ENCODE measurements at regions not wholly inside any gene's neighbourhood (a gene's known extent, or its start where the extent isn't known, plus 50 kb on each side); places are given as distances from the start of the nearest gene placed in this dataset.

DNA sequence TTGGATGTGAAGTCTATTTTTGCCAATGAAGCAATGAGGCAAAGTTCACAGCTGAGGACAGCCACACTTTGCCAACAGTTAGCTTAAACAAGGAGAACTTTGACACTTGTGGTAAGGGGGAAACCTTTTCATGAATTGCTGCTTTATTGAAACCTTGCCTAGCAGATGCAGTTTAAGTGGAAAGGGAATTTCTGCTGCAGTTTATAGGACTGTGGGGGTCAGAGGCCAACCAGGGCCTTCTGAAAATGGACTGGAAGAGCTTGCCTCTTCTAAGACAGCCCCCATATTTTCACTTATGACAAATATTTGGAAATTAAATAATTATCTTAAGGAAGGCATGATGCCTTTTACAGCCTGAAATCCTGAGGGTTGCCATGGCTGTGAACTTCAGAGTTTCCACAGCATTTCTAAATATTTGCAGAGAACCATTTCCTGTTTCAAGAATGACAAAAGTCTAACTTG is 550.3 kb downstream of the RAB28 start:
- Histone ChIP-seq H3K9me3 (no peaks in the 10 kb centered on the region), H3K27me3 (no peaks in the 10 kb centered on the region), H3K36me3 (no peaks in the 10 kb centered on the region), H3K4me3 (no peak overlapping the region), H3K27ac (no peak overlapping the region), H3K4me1 (no peaks in the 10 kb centered on the region)
- DNase-seq (no peak), ATAC-seq (no peak)
- TF ChIP-seq, protein P1, sequence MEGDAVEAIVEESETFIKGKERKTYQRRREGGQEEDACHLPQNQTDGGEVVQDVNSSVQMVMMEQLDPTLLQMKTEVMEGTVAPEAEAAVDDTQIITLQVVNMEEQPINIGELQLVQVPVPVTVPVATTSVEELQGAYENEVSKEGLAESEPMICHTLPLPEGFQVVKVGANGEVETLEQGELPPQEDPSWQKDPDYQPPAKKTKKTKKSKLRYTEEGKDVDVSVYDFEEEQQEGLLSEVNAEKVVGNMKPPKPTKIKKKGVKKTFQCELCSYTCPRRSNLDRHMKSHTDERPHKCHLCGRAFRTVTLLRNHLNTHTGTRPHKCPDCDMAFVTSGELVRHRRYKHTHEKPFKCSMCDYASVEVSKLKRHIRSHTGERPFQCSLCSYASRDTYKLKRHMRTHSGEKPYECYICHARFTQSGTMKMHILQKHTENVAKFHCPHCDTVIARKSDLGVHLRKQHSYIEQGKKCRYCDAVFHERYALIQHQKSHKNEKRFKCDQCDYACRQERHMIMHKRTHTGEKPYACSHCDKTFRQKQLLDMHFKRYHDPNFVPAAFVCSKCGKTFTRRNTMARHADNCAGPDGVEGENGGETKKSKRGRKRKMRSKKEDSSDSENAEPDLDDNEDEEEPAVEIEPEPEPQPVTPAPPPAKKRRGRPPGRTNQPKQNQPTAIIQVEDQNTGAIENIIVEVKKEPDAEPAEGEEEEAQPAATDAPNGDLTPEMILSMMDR (IDR thresholded peaks at IDR 0.05), result no peak
- intact Hi-C loops (cut with DNase I), result no loop called here

DNA sequence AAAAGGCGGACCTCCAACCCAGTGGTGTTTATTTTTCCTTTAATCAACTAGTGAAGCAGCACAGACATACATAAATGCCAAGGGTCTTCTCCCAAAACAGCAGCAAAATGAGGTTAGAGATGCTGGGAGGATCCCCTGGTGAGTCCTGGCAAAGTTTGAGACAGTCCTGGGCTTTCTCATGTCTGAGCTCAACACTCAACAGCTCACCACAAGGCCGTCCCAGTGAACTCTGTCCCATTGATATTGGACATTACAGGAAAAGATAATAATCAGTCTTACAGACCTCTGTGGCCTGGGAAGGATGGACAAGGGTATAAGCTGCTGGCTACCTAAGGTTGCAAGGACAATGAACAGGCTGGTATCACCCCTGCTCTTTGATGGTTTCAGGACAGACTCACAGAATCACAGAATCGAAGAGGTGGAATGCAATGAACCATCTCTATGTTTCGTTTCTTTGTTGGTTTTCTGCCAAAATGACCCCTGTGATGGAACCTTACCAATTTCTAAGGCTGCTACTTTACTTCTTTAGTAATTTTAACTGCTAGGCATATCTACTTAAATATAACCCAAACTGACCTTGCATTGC is 551.8 kb downstream of the RAB28 start:
- ATAC-seq, result no peak
- Histone ChIP-seq H3K4me1 (no peaks in the 10 kb centered on the region), H3K9me3 (no peaks in the 10 kb centered on the region)

DNA sequence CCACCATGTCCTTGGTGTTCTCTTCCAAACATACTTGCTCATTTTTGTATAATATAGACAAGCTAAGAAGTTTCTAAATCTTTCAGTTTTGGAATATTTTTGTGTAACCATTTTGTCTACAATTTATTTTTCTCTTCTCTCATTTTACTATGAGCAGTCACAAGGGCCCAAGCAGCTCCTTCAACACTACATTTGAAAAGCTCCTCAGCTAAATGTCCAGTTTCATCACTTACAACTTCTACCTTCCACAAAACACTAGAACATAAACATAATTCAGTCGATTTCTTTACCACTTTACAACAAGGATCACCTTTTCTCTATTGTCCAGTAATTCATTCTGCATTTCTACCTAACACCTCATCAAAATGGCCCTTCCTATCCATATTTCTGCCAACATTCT is 554.4 kb downstream of the RAB28 start:
- Histone ChIP-seq H3K4me1 (no peaks in the 10 kb centered on the region), H3K9me3 (no peaks in the 10 kb centered on the region), H3K27me3 (no peaks in the 10 kb centered on the region), H3K27ac (no peak overlapping the region), H3K36me3 (no peaks in the 10 kb centered on the region), H3K4me3 (no peak overlapping the region)
- intact Hi-C loops (cut with DNase I), result no loop called here
- TF ChIP-seq, protein P1 (IDR thresholded peaks at IDR 0.05), result no peak
- no peak for ATAC-seq
- DNase-seq, result no peak

More for the DNA sequence above, 551.8 kb downstream of the RAB28 start:
- no peaks in the 10 kb centered on the region for H3K36me3 ChIP-seq
- TF ChIP-seq, protein P1 (IDR thresholded peaks at IDR 0.05), result no peak
- no peaks in the 10 kb centered on the region for H3K27me3 ChIP-seq
- H3K27ac ChIP-seq, result no peak overlapping the region
- H3K4me3 ChIP-seq, result no peak overlapping the region
- intact Hi-C loops (cut with DNase I), result no loop called here
- DNase-seq, result no peak

DNA sequence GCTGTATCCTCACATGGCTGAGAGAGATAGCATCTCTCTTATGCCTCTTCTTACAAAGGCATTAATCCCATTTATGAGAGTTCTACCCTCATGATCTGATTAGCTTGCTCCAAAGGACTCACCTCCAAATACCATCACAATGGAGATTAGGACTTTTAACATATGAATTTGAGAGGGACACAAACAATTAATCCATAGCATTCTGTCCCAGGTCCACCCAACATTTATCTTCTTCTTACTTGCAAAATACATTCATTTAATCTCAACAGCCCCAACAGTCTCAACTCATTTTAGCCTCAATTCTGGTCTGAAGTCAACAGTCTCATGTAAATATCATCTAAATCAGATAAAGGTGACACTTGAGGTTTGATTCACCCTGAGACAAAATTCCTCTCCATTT is 555.4 kb downstream of the RAB28 start:
- no peaks in the 10 kb centered on the region for H3K9me3 ChIP-seq
- DNase-seq (no peak), ATAC-seq (no peak)
- intact Hi-C loops (cut with DNase I), result no loop called here
- no peaks in the 10 kb centered on the region for H3K27me3 ChIP-seq
- H3K36me3 ChIP-seq, result no peaks in the 10 kb centered on the region
- no peak overlapping the region for H3K4me3 ChIP-seq
- TF ChIP-seq, protein P1 (IDR thresholded peaks at IDR 0.05), result no peak
- no peaks in the 10 kb centered on the region for H3K4me1 ChIP-seq
- H3K27ac ChIP-seq, result no peak overlapping the region

DNA sequence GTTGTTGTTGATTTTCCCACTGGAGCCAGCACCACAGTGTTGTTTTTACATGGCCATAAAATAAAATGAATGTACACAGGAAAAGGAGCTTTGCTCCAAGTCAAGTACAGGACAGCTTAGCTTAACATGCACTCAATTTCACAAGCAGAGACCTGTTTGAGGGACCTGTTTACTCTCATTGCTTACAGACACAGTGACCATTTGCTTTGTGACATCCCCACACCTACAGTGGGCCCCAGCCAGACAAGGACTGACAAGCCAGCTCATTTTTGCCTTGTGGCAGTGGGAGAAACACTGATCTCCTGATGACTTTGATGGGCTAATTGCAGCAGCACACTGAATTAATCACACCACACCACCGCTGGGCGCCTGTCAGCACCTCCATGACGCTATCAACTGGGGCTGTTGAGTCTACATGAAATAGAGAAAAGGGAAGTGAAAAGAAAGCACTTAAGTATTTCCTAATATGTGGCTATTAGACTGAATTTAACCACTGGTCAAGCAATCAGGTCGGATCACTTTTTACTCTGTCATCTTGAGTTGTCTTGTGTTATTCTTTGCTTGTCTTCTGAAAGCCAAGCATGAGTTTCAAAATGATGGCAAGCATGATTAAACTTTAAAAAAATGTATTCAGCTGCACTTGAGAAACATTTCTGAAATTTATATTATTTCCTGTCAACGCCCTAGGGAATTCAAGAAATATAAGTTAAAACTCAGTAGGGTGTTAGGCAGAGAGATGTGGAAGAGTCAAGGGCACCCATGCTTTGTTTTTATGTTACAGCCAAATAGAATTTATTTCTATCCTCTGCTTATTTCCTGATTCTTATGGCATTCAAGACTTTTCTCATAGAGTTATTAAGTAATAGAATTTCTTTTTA is 557.7 kb downstream of the RAB28 start:
- Histone ChIP-seq H3K36me3 (no peaks in the 10 kb centered on the region), H3K9me3 (no peaks in the 10 kb centered on the region), H3K4me3 (no peak overlapping the region), H3K4me1 (no peaks in the 10 kb centered on the region), H3K27ac (no peak overlapping the region), H3K27me3 (no peaks in the 10 kb centered on the region)
- no peak for DNase-seq
- TF ChIP-seq, protein P1 (IDR thresholded peaks at IDR 0.05), result no peak
- intact Hi-C loops (cut with DNase I), result no loop called here
- ATAC-seq, result no peak

Data from upper lobe of right lung (tissue), 1 donor.